GM19455 (cell line): ENCODE measurements at regions not wholly inside any gene's neighbourhood (a gene's known extent, or its start where the extent isn't known, plus 50 kb on each side); places are given as distances from the start of the nearest gene placed in this dataset.

ENCODE experiments used
- ATAC-seq: cut with Tn5 transposase; IDR thresholded peaks from one replicate; pipeline ENCODE4 v1.9.1; 2021; ENCODE audit not compliant: unreplicated experiment

GRCh38 chr16:86037999-86038925 is 139.3 kb downstream of the IRF8 start:
- no peak for ATAC-seq

- ATAC-seq, result no peak
Measured at GRCh38 chr16:86038926-86039310, 140.0 kb downstream of the IRF8 start.

- no peak for ATAC-seq
Measured at GRCh38 chr16:86039606-86040005, 140.6 kb downstream of the IRF8 start.

- no peak for ATAC-seq
Measured at GRCh38 chr16:86040496-86040895, 141.5 kb downstream of the IRF8 start.

GRCh38 chr16:86041215-86041614 is 142.3 kb downstream of the IRF8 start:
- ATAC-seq, result no peak

GRCh38 chr16:86041807-86042206 is 142.8 kb downstream of the IRF8 start:
- no peak for ATAC-seq

- ATAC-seq, result no peak
Measured at GRCh38 chr16:86042393-86042792, 143.4 kb downstream of the IRF8 start.

GRCh38 chr16:86042996-86043725 is 144.2 kb downstream of the IRF8 start:
- no peak for ATAC-seq

- no peak for ATAC-seq
Measured at GRCh38 chr16:86044241-86044671, 145.3 kb downstream of the IRF8 start.

- no peak for ATAC-seq
Measured at GRCh38 chr16:86044881-86045590, 146.1 kb downstream of the IRF8 start.

GRCh38 chr16:86045591-86045971 is 146.6 kb downstream of the IRF8 start:
- no peak for ATAC-seq

- no peak for ATAC-seq
Measured at GRCh38 chr16:86046026-86046425, 147.1 kb downstream of the IRF8 start.

- no peak for ATAC-seq
Measured at GRCh38 chr16:86046667-86047270, 147.8 kb downstream of the IRF8 start.

GRCh38 chr16:86048221-86048620 is 149.3 kb downstream of the IRF8 start:
- ATAC-seq, result no peak

- no peak for ATAC-seq
Measured at GRCh38 chr16:86048882-86049585, 150.1 kb downstream of the IRF8 start.

- ATAC-seq, result no peak
Measured at GRCh38 chr16:86049641-86050040, 150.7 kb downstream of the IRF8 start.

- no peak for ATAC-seq
Measured at GRCh38 chr16:86050111-86050510, 151.1 kb downstream of the IRF8 start.

- no peak for ATAC-seq
Measured at GRCh38 chr16:86050591-86051367, 151.8 kb downstream of the IRF8 start.

- ATAC-seq, result no peak
Measured at GRCh38 chr16:86051368-86052114, 152.6 kb downstream of the IRF8 start.
